ENCODE measurements at regions not wholly inside any gene's neighbourhood (a gene's known extent, or its start where the extent isn't known, plus 50 kb on each side); places are given as distances from the start of the nearest gene placed in this dataset.
A peak's percentile ranks its signal among the peaks of the same experiment; 100 is the strongest.

DNA sequence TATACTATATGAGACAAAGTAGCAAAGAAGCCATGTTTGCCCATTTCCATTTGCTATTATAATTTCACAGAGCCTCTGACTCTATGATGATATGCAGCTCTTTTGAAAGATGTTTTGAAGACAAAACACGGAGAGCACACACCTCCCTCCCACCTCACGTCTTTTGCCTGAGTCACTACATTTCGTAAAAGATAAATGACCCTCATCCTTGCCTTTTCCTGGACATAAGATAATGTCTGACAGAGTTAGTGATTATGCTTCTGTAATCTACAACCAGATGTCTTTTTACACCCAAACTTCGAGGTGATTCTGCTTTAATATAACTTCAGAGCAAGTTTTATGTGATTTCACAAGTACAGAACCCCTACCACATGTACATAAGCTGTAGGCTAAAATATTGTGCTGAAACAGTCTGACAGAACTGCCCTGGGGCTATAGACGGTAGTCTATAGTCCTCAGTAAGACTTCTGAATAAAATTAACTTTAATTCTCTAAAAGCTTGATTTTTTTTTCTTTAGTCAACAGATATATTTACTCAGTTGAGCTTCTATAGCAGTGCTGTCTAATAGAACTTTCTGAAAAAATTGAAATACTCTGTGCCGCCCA lies 99.9 kb downstream of the CD200R1L start:
- H3K27me3 ChIP-seq (replicated peaks; ENCODE audit: control insufficient read depth, insufficient read depth, low read length): no peaks in the 10 kb centered on the region
- peak; percentile 60 for DNase-seq (ENCODE audit: low read depth)
- H3K9ac ChIP-seq (ENCODE audit: low read length): no peak overlapping the region
- H3K9me3 ChIP-seq (ENCODE audit: control insufficient read depth, low read length): no peaks in the 10 kb centered on the region
- H3K36me3 ChIP-seq (ENCODE audit: control insufficient read depth, insufficient read depth, low read length, severe bottlenecking): no peaks in the 10 kb centered on the region
- H3K4me3 ChIP-seq (ENCODE audit: low read length): no peak overlapping the region
- peaks cover 20% of the 10 kb centered on the region for H3K4me1 ChIP-seq (ENCODE audit: control insufficient read depth, insufficient read depth, low read length)

DNA sequence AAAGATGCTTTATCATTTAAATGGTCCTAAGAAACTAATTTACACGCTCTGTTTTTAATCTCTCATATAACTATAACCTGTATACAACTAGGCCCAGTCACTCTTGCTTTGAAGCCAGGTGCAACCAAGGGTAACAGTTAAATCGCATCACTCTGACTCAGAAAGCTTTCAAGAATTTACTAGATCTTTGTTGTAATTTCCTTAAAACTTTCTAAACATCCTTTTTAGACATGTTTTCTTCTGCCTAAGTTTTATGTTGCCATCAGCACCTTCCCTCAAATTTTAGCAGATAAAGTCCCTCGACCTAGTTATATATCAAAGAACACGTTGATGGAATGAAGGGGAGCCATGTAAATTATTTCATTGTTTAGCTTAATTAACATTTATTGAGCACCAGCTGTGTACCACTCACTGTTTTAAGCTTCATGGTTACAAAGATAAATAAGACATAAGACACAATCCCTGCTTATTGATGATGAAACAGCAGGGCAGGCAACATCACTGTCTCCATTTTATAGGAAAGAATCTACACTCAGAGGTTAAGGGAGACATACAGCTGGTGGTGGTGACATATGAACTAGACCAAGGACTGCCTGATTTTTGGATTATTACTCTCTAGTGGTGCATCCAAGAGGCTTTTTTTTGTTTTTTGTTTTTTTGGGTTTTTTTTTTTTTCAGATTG lies 101.0 kb downstream of the CD200R1L start:
- Histone ChIP-seq H3K9ac (ENCODE audit: low read length) (no peak overlapping the region), H3K4me1 (ENCODE audit: control insufficient read depth, insufficient read depth, low read length) (peaks cover 30% of the 10 kb centered on the region), H3K9me3 (ENCODE audit: control insufficient read depth, low read length) (no peaks in the 10 kb centered on the region), H3K27me3 (replicated peaks; ENCODE audit: control insufficient read depth, insufficient read depth, low read length) (no peaks in the 10 kb centered on the region), H3K36me3 (ENCODE audit: control insufficient read depth, insufficient read depth, low read length, severe bottlenecking) (no peaks in the 10 kb centered on the region), H3K4me3 (ENCODE audit: low read length) (no peak overlapping the region)
- DNase-seq (ENCODE audit: low read depth): no peak

DNA sequence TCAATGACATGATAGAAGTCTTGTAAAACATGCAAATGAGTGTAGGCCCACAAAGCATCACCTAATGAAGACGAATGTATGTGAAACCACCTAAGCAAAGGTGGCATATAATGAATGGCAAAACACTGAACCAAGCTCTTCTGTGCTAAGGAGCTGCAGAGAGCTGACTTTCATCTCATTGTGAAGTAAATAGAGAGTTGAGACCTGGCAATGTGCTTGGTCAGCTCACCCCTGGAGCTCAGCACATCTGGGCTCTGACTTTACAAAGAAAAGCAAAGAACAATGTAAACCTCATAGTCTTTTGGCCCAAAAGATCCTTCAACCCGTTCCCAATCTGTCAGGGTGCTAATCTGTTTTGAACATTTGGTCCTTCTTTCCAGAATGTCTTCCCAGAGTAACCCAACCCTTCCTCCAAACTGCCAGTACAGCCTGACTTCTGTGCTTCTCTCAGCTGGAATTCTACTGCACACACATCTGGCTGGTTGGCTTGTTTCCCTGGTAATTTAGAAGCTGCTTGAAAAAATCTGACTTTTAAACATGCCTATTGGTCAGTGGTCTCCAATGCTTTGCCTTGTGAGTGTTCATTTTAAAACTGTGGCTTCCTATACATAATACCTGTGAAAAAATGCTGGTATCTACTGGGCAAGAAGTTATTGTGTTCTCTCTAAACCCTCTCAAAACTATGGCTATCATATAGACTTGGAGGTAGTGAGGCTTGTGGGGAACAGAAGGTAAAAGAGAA lies 101.7 kb downstream of the CD200R1L start:
- Histone ChIP-seq H3K27me3 (replicated peaks; ENCODE audit: control insufficient read depth, insufficient read depth, low read length) (no peaks in the 10 kb centered on the region), H3K36me3 (ENCODE audit: control insufficient read depth, insufficient read depth, low read length, severe bottlenecking) (no peaks in the 10 kb centered on the region), H3K4me1 (ENCODE audit: control insufficient read depth, insufficient read depth, low read length) (peaks cover 33% of the 10 kb centered on the region), H3K9me3 (ENCODE audit: control insufficient read depth, low read length) (no peaks in the 10 kb centered on the region), H3K4me3 (ENCODE audit: low read length) (no peak overlapping the region), H3K9ac (ENCODE audit: low read length) (no peak overlapping the region)
- peak; percentile 45 for DNase-seq (ENCODE audit: low read depth)

DNA sequence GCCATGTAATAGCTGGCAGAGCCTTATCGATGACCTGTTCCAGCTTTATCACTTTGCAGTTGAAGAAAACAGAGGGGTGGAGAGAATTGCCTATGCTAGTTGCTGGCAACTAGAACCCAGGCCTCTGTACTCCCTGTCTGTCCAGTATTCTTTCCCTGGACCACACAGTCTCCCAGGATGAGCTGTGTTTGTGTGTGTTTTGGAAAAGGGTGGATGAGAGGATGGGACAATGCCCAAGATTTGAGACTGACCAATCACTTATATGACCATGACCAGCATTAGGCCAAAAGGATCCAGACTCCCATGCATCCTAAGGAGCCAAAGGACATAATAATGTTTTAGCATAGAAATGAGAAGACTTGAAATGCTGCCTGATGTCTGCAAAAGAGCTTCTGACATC lies 102.6 kb downstream of the CD200R1L start:
- Histone ChIP-seq H3K27me3 (replicated peaks; ENCODE audit: control insufficient read depth, insufficient read depth, low read length) (no peaks in the 10 kb centered on the region), H3K9me3 (ENCODE audit: control insufficient read depth, low read length) (no peaks in the 10 kb centered on the region), H3K4me3 (ENCODE audit: low read length) (no peak overlapping the region), H3K9ac (ENCODE audit: low read length) (peak overlapping the region; percentile 50), H3K36me3 (ENCODE audit: control insufficient read depth, insufficient read depth, low read length, severe bottlenecking) (no peaks in the 10 kb centered on the region), H3K4me1 (ENCODE audit: control insufficient read depth, insufficient read depth, low read length) (peaks cover 42% of the 10 kb centered on the region)
- no peak for DNase-seq (ENCODE audit: low read depth)

DNA sequence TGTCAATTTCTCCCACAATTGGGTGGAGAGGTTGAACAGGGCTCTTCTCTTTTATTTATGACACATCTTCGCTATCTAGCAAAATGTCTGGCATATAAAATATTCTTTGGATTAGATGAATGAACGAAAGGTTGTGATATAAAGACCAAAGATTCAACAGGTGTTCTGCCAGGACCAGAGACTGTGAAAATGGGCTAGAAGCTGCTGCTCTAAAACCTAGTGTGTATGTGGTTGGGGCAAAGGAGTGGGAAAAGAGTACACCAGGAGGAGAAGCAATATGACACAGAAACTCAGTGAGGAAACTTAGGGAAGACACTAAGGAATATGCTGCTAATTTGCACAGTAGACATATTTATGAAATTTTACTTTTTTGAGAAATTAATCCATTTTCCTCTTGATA lies 102.0 kb upstream of the CCDC80 start:
- Histone ChIP-seq H3K4me3 (ENCODE audit: low read length) (no peak overlapping the region), H3K36me3 (ENCODE audit: control insufficient read depth, insufficient read depth, low read length, severe bottlenecking) (no peaks in the 10 kb centered on the region), H3K4me1 (ENCODE audit: control insufficient read depth, insufficient read depth, low read length) (peaks cover 54% of the 10 kb centered on the region), H3K9ac (ENCODE audit: low read length) (no peak overlapping the region), H3K27me3 (replicated peaks; ENCODE audit: control insufficient read depth, insufficient read depth, low read length) (no peaks in the 10 kb centered on the region), H3K9me3 (ENCODE audit: control insufficient read depth, low read length) (no peaks in the 10 kb centered on the region)
- no peak for DNase-seq (ENCODE audit: low read depth)

DNA sequence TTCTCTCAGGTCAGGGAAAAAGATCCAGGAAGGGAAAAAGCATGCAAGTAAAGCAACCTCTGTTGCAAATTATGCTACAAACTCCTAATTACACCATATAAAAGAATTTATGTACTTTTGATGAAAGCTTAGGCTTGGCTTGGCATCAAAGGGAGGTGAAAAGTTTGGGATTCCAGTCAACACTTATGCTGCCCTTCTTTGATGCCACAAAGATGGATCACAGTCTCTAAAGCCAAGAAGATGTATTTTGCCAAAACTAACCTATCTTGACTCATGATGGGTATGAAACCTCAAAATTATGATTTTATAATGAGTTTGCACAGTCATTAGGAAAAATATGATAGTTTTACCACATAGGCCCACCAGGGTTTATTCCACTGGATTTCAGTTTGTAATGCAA lies 101.0 kb upstream of the CCDC80 start:
- no peaks in the 10 kb centered on the region for H3K27me3 ChIP-seq (replicated peaks; ENCODE audit: control insufficient read depth, insufficient read depth, low read length)
- no peaks in the 10 kb centered on the region for H3K9me3 ChIP-seq (ENCODE audit: control insufficient read depth, low read length)
- DNase-seq (ENCODE audit: low read depth): no peak
- peaks cover 57% of the 10 kb centered on the region for H3K4me1 ChIP-seq (ENCODE audit: control insufficient read depth, insufficient read depth, low read length)
- no peak overlapping the region for H3K4me3 ChIP-seq (ENCODE audit: low read length)
- H3K9ac ChIP-seq (ENCODE audit: low read length): no peak overlapping the region
- H3K36me3 ChIP-seq (ENCODE audit: control insufficient read depth, insufficient read depth, low read length, severe bottlenecking): no peaks in the 10 kb centered on the region

DNA sequence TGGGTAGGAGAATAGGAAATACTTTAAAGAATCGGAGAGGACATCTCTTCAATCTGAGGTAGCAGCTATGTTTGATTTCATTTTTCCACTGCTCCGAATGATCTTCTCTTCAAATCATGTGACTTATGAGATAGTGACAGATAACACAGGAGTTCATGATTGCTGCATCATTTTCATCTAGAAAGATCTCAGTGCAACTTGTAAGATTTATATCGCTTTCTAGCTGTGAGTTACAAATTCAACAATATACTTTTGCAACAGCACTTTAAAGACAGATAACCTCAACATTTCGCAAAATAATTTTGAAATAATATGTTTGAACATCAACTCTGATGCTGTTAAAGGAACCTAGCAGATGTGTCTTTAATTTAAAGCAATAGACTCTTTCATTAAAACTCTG lies 99.9 kb upstream of the CCDC80 start:
- Histone ChIP-seq H3K9ac (ENCODE audit: low read length) (no peak overlapping the region), H3K4me3 (ENCODE audit: low read length) (no peak overlapping the region), H3K4me1 (ENCODE audit: control insufficient read depth, insufficient read depth, low read length) (peaks cover 66% of the 10 kb centered on the region), H3K36me3 (ENCODE audit: control insufficient read depth, insufficient read depth, low read length, severe bottlenecking) (no peaks in the 10 kb centered on the region), H3K27me3 (replicated peaks; ENCODE audit: control insufficient read depth, insufficient read depth, low read length) (no peaks in the 10 kb centered on the region), H3K9me3 (ENCODE audit: control insufficient read depth, low read length) (no peaks in the 10 kb centered on the region)
- no peak for DNase-seq (ENCODE audit: low read depth)

DNA sequence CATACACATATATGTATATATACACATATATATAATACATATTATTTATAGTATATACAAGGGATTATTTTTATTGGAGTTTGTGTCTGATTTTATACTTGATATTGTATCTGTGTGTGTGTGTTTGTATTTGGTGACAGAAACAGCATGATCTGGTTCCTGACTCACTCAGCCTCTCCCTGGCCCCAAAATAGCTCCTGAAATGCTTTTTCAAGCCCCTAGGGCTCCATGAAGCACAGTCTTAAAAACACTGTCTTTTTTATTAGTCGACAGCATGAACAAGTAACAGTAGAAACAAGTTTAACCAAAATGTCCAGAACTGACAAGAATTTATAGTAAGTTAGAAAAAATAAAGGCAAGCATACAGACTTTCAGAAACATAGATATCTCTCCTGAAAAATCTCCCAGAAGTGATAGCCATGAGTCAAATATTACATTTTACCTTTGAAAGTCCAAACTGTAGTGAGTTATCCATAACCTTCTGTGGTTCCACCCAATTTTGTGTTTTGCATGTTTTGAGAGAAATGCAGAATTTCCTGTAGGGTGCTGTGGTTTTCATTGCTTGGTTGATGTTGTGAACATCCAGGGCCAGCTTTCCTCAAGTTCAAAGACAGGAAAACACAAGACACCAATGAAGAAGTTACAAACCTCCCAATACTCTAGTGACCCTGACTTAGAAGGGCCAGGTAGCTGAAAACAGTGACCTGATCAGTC lies 98.5 kb upstream of the CCDC80 start:
- Histone ChIP-seq H3K9me3 (ENCODE audit: control insufficient read depth, low read length) (no peaks in the 10 kb centered on the region), H3K9ac (ENCODE audit: low read length) (peak overlapping the region; percentile 14), H3K36me3 (ENCODE audit: control insufficient read depth, insufficient read depth, low read length, severe bottlenecking) (no peaks in the 10 kb centered on the region), H3K4me1 (ENCODE audit: control insufficient read depth, insufficient read depth, low read length) (peaks cover 64% of the 10 kb centered on the region), H3K4me3 (ENCODE audit: low read length) (no peak overlapping the region), H3K27me3 (replicated peaks; ENCODE audit: control insufficient read depth, insufficient read depth, low read length) (no peaks in the 10 kb centered on the region)
- peak; percentile 35 for DNase-seq (ENCODE audit: low read depth)

DNA sequence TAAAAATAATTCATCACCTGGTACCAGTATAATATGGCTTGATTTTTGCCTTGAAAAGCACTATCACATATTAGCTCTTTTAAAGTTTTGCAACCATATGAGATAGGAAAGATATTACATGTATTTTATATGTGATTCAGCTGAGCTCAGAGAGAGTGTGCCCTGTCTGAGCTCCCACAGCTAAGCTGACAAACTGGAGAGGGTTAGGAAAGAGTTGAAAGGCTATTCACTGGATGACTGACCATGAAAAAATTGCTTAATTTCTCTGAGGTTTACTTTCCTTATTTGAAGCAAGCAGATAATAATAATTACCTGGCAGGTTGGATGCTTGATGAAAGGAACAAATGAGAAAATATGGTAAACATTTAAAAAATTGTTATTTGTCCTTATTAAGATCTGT lies 97.4 kb upstream of the CCDC80 start:
- Histone ChIP-seq H3K9me3 (ENCODE audit: control insufficient read depth, low read length) (no peaks in the 10 kb centered on the region), H3K4me1 (ENCODE audit: control insufficient read depth, insufficient read depth, low read length) (peaks cover 60% of the 10 kb centered on the region), H3K27me3 (replicated peaks; ENCODE audit: control insufficient read depth, insufficient read depth, low read length) (no peaks in the 10 kb centered on the region), H3K9ac (ENCODE audit: low read length) (peak overlapping the region; percentile 72), H3K4me3 (ENCODE audit: low read length) (peak overlapping the region; percentile 42), H3K36me3 (ENCODE audit: control insufficient read depth, insufficient read depth, low read length, severe bottlenecking) (no peaks in the 10 kb centered on the region)
- DNase-seq (ENCODE audit: low read depth): no peak

DNA sequence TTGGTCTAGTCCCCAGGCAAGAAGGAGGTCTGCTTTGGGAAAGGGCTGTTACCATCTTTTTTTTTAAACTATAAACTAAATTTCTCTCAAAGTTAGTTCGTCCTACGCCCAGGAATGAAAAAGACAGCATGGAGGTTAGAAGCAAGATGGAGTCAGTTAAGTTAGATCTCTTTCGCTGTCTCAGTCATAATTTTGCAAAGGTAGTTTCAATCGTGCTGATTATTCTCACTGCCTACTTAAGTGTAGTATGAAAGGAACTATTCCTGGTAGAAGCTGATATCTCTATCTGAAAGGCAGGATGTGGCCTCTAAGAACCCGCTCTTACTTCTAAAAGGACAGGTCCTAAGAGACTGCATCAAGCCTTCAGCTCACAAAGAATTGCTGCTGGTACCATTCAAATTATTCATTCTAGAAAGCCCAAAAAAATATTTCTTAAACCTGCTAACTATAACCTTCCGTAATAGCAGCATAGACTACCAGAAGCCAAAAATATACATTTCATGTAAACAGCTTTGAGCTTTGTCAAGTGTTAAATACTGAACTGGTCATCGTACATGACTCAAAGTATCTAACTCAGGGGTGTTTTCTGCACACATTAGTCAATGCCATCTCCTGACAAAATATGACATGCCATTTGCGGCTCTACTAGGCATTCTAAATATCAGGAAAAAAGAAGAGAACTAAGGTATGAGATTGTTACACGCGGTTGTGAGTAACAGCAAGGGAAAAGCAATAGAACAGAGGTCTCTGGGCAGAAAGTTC lies 96.0 kb upstream of the CCDC80 start:
- Histone ChIP-seq H3K4me3 (ENCODE audit: low read length) (no peak overlapping the region), H3K9me3 (ENCODE audit: control insufficient read depth, low read length) (no peaks in the 10 kb centered on the region), H3K27me3 (replicated peaks; ENCODE audit: control insufficient read depth, insufficient read depth, low read length) (no peaks in the 10 kb centered on the region), H3K36me3 (ENCODE audit: control insufficient read depth, insufficient read depth, low read length, severe bottlenecking) (no peaks in the 10 kb centered on the region), H3K4me1 (ENCODE audit: control insufficient read depth, insufficient read depth, low read length) (peaks cover 60% of the 10 kb centered on the region), H3K9ac (ENCODE audit: low read length) (no peak overlapping the region)
- no peak for DNase-seq (ENCODE audit: low read depth)

Measured in adipocyte (in vitro differentiated cells).